ENCODE measurements at regions not wholly inside any gene's neighbourhood (a gene's known extent, or its start where the extent isn't known, plus 50 kb on each side); places are given as distances from the start of the nearest gene placed in this dataset.

- no peak for TF ChIP-seq POLR2A (IDR thresholded peaks at IDR 0.05)
- no peak for TF ChIP-seq CTCF (IDR thresholded peaks at IDR 0.05)
Measured at GRCh38 chr5:68459093-68459809, 243.7 kb downstream of the PIK3R1 start.

Measured in ovary (tissue), 3 donors.